HL-60 (cell line): ENCODE measurements at regions not wholly inside any gene's neighbourhood (a gene's known extent, or its start where the extent isn't known, plus 50 kb on each side); places are given as distances from the start of the nearest gene placed in this dataset.

ENCODE experiments used
- POLR2AphosphoS5 ChIP-seq: IDR thresholded peaks from 2 replicates; pipeline ENCODE4 v1.6.1; 2012; ENCODE audit warnings: low read depth
- SPI1 ChIP-seq: IDR thresholded peaks from 2 replicates; pipeline ENCODE4 v1.6.1; 2012; ENCODE audit warnings: low read depth, mild to moderate bottlenecking, borderline replicate concordance
- TF ChIP-seq, protein P1 (sequence below): IDR thresholded peaks from one replicate; pipeline ENCODE4 v1.5.1; 2011; ENCODE audit warnings: low read length, control low read depth, inconsistent platforms; ENCODE audit not compliant: insufficient read depth

DNA sequence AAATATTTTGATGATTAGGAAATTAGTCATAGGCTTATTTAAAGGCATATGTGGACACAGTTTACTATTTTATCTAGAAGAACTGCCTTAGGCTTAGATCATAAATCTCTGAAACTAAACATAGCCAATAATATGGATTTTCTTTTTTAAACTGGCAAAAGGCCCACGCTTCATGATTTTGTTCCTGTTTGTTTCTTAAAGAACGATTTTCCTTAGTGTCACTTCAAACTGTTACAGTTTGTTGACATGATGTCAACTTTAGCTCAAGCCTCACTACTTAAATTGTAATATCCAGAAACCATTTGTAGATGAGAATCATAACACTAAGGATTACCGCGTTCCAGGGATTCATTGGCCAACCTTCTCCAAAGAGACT, 322.6 kb downstream of the HHIPL2 start:
- TF ChIP-seq, protein P1, sequence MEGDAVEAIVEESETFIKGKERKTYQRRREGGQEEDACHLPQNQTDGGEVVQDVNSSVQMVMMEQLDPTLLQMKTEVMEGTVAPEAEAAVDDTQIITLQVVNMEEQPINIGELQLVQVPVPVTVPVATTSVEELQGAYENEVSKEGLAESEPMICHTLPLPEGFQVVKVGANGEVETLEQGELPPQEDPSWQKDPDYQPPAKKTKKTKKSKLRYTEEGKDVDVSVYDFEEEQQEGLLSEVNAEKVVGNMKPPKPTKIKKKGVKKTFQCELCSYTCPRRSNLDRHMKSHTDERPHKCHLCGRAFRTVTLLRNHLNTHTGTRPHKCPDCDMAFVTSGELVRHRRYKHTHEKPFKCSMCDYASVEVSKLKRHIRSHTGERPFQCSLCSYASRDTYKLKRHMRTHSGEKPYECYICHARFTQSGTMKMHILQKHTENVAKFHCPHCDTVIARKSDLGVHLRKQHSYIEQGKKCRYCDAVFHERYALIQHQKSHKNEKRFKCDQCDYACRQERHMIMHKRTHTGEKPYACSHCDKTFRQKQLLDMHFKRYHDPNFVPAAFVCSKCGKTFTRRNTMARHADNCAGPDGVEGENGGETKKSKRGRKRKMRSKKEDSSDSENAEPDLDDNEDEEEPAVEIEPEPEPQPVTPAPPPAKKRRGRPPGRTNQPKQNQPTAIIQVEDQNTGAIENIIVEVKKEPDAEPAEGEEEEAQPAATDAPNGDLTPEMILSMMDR: no peak
- TF ChIP-seq POLR2AphosphoS5: no peak
- TF ChIP-seq SPI1: no peak
